NCI-H2196 treated with DMSO at 0.1 percent for 48 hours (cell line): ENCODE measurements at regions not wholly inside any gene's neighbourhood (a gene's known extent, or its start where the extent isn't known, plus 50 kb on each side); places are given as distances from the start of the nearest gene placed in this dataset.
A peak's percentile ranks its signal among the peaks of the same experiment; 100 is the strongest.
"Not testable (repeated sequence)": the region's sequence is repeated elsewhere in the genome, so short reads cannot be mapped to it uniquely, and the experiment has no call there.

Source experiments
- DNase-seq: peaks from one replicate; lab custom pipeline; 2025; ENCODE audit not compliant: unreplicated experiment; lab: John Stamatoyannopoulos, UW

DNA sequence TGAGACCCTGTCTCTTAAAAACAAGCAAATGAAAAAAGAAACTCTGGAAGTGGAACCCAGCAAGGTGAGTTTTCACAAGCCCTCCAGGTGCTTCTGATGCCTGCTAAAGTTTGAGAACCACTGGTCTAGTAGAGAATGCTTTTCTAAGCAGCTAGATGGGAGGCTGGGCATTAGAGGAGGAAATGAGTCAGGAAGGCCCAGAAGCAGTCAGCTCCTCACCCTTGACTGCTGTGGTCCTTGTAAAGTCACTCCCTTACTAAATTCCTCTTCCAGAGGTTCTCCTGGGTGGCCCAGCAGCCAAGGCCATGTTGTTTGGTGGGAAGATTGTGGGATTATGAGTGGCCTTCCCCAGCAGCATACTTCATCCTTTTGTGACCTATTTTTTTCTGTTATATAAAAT is 52.0 kb upstream of the FYN start:
- no peak for DNase-seq

- peak; percentile 64 for DNase-seq
These were observed 53.6 kb upstream of the FYN start for GRCh38 chr6:111926731-111927302.

- peak; percentile 12 for DNase-seq
These were observed 54.1 kb upstream of the FYN start for GRCh38 chr6:111927321-111927720.

- DNase-seq: no peak
These were observed 54.9 kb upstream of the FYN start for GRCh38 chr6:111928139-111928538.

- not testable (repeated sequence) for DNase-seq
These were observed 61.4 kb upstream of the FYN start for GRCh38 chr6:111934611-111935010.

DNA sequence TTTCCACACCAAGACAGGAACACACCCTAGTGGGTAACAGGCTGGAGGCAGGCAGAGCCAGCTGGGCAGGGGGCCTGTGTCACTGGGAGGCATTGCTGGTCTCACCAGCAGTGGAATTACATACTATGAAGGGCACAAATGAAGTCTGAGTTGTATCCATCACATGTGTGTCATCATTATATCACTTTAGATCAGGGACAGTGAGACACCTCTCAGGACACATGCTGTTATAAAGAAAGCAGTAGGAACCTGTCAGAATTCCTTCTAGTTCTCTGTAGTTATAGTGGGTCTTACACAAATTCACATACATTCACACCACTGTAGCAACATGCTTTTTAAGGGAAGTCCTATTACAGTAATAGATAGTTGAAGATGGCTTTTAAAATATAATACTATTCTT is 63.5 kb upstream of the FYN start:
- DNase-seq: no peak

DNA sequence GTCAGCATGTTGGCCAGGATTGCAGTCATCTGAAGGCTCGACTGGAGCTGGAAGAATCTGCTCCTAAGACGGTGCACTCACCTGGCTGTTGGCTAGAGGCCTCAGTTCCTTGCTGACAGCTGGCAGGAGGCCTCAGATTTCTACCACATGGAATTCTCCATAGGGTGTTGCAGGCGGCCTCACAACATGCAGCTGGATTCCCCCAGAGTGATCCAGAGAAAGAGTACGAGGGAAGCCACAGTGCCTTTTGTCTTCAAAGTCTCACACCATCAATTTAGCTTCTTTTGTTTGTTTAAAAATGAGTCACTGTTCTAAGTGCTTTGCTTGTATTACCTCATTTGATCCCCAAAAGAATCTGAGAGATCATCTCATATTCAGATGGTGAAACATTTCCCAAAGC is 65.5 kb upstream of the FYN start:
- no peak for DNase-seq

- no peak for DNase-seq
These were observed 66.7 kb upstream of the FYN start for GRCh38 chr6:111939902-111940301.

DNA sequence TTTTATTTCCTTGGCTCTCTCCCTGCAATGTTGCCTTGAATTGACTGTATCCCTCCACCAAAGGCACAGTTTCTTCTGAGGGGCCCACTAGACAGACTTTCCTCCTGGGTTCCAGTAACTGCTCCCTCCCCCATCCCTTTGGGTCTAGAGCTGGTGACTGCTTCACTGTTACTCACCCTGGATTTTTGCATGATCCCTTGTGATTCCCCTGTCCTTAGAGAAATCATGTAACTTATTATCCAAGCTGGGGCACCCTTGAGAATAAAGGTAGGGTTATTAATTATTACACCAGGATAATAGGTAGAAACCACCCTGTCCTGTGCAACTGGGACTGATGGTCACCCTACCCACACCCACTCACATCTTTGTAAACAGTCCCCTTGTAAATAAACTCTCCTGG is 67.5 kb upstream of the FYN start:
- no peak for DNase-seq

GRCh38 chr6:111941686-111942330 is 68.6 kb upstream of the FYN start:
- DNase-seq: no peak

GRCh38 chr6:111942561-111942960 is 69.3 kb upstream of the FYN start:
- DNase-seq: no peak

- no peak for DNase-seq
These were observed 70.0 kb upstream of the FYN start for GRCh38 chr6:111943266-111943665.

DNA sequence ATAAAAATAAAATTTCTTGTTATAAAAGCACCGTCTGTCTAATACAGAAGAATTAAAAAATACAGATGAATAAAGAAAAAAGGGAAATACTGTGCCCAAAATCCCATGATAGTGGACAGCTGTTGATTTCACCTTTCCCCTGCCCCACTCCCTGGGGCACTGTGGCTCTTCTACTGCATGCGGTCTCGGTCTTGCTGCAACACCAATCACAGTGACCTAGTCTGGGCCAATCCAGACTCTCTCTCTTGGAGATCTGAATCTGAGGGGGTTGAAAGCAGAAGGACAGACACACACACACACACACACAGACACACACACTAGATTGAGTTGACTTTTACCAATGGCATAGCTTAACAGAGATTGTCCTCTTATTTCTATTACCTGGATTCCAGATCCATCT is 70.5 kb upstream of the FYN start:
- no peak for DNase-seq

DNA sequence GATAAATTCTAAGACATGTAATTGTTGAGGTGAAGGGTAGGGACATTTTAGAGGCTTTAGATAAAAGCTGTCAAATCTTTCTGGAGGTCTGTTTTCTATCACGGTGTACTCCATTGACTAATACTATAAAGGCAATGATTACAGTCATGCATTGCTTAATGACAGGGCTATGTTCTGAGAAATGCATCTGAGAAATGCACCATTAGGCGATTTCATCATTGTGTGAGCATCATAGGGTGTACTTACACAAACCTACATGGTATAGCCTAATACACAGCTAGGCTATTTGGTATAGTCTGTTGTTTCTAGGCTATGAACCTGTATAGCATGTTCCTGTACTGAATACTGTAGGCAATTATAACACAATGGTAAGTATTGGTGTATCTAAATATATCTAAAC is 71.3 kb upstream of the FYN start:
- DNase-seq: no peak

DNA sequence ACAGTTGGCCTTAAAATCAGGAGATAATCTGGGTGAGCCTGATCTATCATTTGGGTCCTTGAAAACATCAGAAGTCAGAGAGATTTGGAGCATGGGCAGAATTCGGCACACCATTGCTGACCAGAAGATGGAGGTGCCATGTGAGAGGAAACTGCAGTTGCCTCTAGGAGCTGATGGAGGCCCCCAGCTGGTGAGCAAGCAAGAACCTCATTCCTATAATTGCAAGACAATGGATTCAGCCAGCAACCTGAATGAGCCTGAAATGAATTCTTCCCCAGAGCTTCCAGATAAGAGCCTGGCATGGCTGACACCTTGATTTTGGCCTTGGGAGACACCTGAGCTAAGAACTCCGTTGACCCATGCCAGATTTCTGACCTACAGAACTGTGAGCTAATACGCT is 76.3 kb upstream of the FYN start:
- DNase-seq: no peak

GRCh38 chr6:111949984-111950383 is 76.7 kb upstream of the FYN start:
- not testable (repeated sequence) for DNase-seq

- DNase-seq: peak; percentile 83
These were observed 77.6 kb upstream of the FYN start for GRCh38 chr6:111950661-111951496.

DNA sequence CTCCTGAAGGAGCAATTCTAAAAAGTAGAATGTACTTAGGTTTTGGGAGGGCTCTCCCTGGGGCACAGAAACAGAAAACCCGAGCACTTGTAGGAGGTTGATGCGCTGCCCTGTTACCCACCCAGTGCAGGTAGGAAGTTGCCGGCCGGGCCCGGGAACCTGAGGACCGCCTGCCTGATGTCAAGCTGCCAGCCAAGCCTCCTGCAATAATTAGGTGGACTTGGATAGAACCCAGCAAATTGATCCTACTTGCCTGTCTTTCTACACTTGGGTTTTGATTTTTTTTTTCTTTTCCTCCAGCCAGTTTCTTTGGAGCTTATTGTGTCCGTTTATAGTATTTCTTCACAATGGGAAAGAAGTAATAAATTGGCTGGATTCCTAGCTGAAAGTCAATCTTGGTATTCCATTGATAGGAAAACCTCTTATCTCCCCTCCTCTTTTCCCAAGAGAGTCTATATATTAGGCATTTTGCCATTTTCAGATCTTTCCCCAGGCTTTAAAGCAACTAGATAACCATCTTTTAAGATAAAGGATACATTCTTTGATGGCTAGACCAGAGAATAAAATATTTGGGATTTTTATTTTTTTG is 78.3 kb upstream of the FYN start:
- no peak for DNase-seq

GRCh38 chr6:111952274-111952673 is 79.0 kb upstream of the FYN start:
- no peak for DNase-seq

DNA sequence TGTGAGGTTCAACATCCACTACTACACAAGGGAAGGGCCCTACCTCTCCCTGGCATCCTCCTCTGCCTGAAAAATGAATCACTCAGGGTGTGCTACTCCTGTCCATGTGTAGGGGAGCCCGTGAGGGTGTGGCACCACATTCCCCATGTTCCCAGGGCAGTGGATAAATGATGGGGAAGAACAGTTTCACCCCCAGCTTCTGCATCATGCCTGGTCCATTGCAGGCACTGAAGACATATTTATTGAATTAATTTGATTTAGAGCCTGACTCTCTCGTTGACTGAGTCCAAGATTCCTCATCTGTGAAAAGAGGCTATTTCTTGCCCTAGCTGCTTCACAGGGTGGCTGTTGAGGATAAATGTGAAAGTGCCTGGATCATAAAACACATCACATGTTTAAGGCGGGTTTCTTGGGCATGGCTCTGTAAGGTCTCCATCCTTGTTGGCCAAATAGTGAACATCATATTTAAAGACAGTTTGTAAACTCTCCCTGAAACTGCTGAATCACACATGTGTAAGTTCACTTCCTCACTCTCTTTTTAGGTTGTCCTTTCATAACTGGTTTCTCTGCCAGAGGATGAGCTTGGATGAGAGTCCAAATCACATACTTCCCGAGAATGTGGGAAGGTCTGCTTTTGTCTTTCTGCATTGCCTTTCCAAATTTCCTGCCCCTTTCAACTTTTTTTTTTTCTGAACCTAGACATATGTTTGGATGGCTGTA is 79.7 kb upstream of the FYN start:
- DNase-seq: no peak

GRCh38 chr6:111956098-111956497 is 82.8 kb upstream of the FYN start:
- no peak for DNase-seq
